ENCODE measurements at regions not wholly inside any gene's neighbourhood (a gene's known extent, or its start where the extent isn't known, plus 50 kb on each side); places are given as distances from the start of the nearest gene placed in this dataset.

GRCh38 chr2:16207151-16207550, 266.8 kb downstream of the MYCN start:
- no peak for TF ChIP-seq PKNOX1 (IDR thresholded peaks at IDR 0.05)
- no peak for TF ChIP-seq NFRKB (IDR thresholded peaks at IDR 0.05)
